Natural killer cell (primary cell): ENCODE measurements at regions not wholly inside any gene's neighbourhood (a gene's known extent, or its start where the extent isn't known, plus 50 kb on each side); places are given as distances from the start of the nearest gene placed in this dataset.

Experiments
- ATAC-seq, 3 donors: fragments of 150-1000 bp in 2 of 3; fragments of 200-7000 bp in 1 of 3; cut with Tn5 transposase; 1 replicate in 1 of 3; 2 replicates in 2 of 3; pipeline ENCODE4 v1.10.0; 2021; ENCODE audit warnings: mild to moderate bottlenecking in 2 of 3, moderate library complexity in 2 of 3
- DNase-seq, 2 donors: peaks; one replicate each; pipeline versions ENCODE4 v3.0.0 to v3.0.0-alpha.2; 2013 to 2021; ENCODE audit warnings: mixed read lengths in 1 of 2
- H3K27ac ChIP-seq: one replicate; pipeline ENCODE4 v1.5.1; 2013; ENCODE audit warnings: mild to moderate bottlenecking, low read length
- H3K27me3 ChIP-seq: one replicate; pipeline ENCODE4 v1.6.1; 2013; ENCODE audit warnings: low read length; ENCODE audit not compliant: control insufficient read depth, insufficient read depth
- H3K36me3 ChIP-seq: one replicate; pipeline ENCODE4 v1.6.1; 2013; ENCODE audit warnings: low read length; ENCODE audit not compliant: control insufficient read depth, insufficient read depth
- H3K4me1 ChIP-seq: one replicate; pipeline ENCODE4 v1.6.1; 2013; ENCODE audit warnings: low read length; ENCODE audit not compliant: control insufficient read depth, insufficient read depth
- H3K4me3 ChIP-seq: one replicate; pipeline ENCODE4 v1.5.1; 2013; ENCODE audit warnings: low read length
- H3K9me3 ChIP-seq: one replicate; pipeline ENCODE4 v1.6.1; 2013; ENCODE audit warnings: low read length; ENCODE audit not compliant: control insufficient read depth, insufficient read depth
- H3K27ac Mint-ChIP-seq, 2 donors: one replicate each; pipeline ENCODE4 v1.8.0; 2022; ENCODE audit warnings: mild to moderate bottlenecking in 2 of 2, mixed read lengths in 2 of 2, moderate library complexity in 1 of 2
- H3K27me3 Mint-ChIP-seq, 2 donors: one replicate each; pipeline ENCODE4 v1.8.0; 2022; ENCODE audit warnings: low read depth in 2 of 2, mixed read lengths in 2 of 2
- H3K36me3 Mint-ChIP-seq: one replicate; pipeline ENCODE4 v1.8.0; 2022; ENCODE audit warnings: mixed read lengths
- H3K4me1 Mint-ChIP-seq, 2 donors: one replicate each; pipeline ENCODE4 v1.8.0; 2022; ENCODE audit warnings: mixed read lengths in 2 of 2
- H3K4me3 Mint-ChIP-seq: one replicate; pipeline ENCODE4 v1.8.0; 2022; ENCODE audit warnings: mild to moderate bottlenecking, moderate library complexity, mixed read lengths
- H3K9me3 Mint-ChIP-seq, 2 donors: one replicate each; pipeline ENCODE4 v1.8.0; 2022; ENCODE audit warnings: mixed read lengths in 2 of 2
- WGBS: methylation state at CpG from one replicate; pipeline ENCODE4 v1.1.7; 2013; ENCODE audit warnings: missing lambda C conversion rate; ENCODE audit not compliant: insufficient coverage; 5-methylcytosine and 5-hydroxymethylcytosine counted together
- intact Hi-C: fragments of 100-400 bp; cut with micrococcal nuclease; formaldehyde crosslinking; loops from one replicate; pipeline ENCODE4 v1.14.2; 2022
- TF ChIP-seq, protein P1 (sequence below): fragments of 200-600 bp; IDR thresholded peaks from one replicate; pipeline ENCODE4 v1.8.0; 2022; ENCODE audit warnings: antibody characterized with exemption

DNA sequence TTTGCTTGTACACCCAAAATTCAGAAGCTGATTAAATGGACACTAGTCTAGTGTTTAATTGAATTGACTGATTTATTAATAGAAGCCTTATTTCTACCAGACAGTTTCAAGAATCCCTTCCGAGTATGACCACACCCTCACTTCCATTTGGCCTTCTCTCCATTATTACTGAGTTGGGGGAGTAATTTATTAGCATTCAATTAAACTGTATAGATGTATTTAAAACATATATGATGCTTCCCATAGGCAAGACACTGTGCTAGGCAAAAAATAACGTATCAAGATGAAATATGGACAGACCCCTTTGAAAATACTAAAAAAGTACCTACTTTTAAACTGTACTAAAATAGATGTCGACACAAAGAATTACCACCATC lies 112.9 kb upstream of the PHACTR1 start:
- DNase-seq (no peak), ATAC-seq (no peak)
- Histone ChIP-seq H3K27ac (no peak overlapping the region), H3K9me3 (no peaks in the 10 kb centered on the region), H3K27me3 (no peaks in the 10 kb centered on the region), H3K4me1 (no peaks in the 10 kb centered on the region), H3K4me3 (no peak overlapping the region), H3K36me3 (no peaks in the 10 kb centered on the region)
- 93% methylated on average over 2 of the region's 3 CpGs for WGBS
- Mint-ChIP-seq H3K27me3 (peaks cover 8 to 32% of the 10 kb centered on the region in 2 donors), H3K4me1 (peaks cover 0 to 6% of the 10 kb centered on the region in 2 donors), H3K4me3 (no peak overlapping the region), H3K36me3 (no peaks in the 10 kb centered on the region), H3K9me3 (no peaks in the 10 kb centered on the region), H3K27ac (no peak overlapping the region)
- TF ChIP-seq, protein P1, sequence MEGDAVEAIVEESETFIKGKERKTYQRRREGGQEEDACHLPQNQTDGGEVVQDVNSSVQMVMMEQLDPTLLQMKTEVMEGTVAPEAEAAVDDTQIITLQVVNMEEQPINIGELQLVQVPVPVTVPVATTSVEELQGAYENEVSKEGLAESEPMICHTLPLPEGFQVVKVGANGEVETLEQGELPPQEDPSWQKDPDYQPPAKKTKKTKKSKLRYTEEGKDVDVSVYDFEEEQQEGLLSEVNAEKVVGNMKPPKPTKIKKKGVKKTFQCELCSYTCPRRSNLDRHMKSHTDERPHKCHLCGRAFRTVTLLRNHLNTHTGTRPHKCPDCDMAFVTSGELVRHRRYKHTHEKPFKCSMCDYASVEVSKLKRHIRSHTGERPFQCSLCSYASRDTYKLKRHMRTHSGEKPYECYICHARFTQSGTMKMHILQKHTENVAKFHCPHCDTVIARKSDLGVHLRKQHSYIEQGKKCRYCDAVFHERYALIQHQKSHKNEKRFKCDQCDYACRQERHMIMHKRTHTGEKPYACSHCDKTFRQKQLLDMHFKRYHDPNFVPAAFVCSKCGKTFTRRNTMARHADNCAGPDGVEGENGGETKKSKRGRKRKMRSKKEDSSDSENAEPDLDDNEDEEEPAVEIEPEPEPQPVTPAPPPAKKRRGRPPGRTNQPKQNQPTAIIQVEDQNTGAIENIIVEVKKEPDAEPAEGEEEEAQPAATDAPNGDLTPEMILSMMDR, result no peak
- intact Hi-C loops, result no loop called here

DNA sequence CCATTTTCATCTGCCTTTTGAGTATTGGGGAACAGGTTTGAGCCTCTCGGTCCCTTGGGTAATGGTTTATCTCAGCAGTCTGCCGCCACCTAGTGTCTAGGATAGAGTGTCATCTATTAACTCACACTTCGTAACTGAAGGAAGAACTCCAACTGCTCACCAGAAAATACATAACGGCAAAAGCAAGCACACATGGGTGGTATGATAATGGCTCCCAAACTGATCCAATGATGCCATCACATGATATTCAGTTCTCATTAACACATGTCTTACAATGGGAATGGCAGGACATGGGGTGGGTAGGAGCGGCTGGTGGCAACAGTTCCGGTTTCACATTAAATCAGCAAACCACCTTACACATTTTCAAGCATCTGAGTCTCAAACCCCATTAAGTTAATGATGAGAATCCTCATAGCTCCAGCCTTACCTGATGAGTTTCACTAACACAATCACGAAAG lies 110.7 kb upstream of the PHACTR1 start:
- no peaks in the 10 kb centered on the region for H3K36me3 ChIP-seq
- DNase-seq (peak in 1 of 2 donors; percentile 60), ATAC-seq (peak in 2 of 3 donors; percentile 65 to 70)
- H3K27me3 Mint-ChIP-seq, result peaks cover 5 to 25% of the 10 kb centered on the region in 2 donors
- no peak overlapping the region for H3K27ac ChIP-seq
- WGBS, result 48% methylated on average over 7 of the region's 7 CpGs
- TF ChIP-seq, protein P1, result peak; percentile 31
- intact Hi-C loops, result no loop called here
- H3K4me1 ChIP-seq, result no peaks in the 10 kb centered on the region
- peaks cover 0 to 6% of the 10 kb centered on the region in 2 donors for H3K4me1 Mint-ChIP-seq
- H3K27me3 ChIP-seq, result no peaks in the 10 kb centered on the region
- H3K9me3 Mint-ChIP-seq, result no peaks in the 10 kb centered on the region
- no peak overlapping the region for H3K27ac Mint-ChIP-seq
- no peak overlapping the region for H3K4me3 ChIP-seq
- no peaks in the 10 kb centered on the region for H3K9me3 ChIP-seq
- H3K4me3 Mint-ChIP-seq, result no peak overlapping the region
- H3K36me3 Mint-ChIP-seq, result no peaks in the 10 kb centered on the region

DNA sequence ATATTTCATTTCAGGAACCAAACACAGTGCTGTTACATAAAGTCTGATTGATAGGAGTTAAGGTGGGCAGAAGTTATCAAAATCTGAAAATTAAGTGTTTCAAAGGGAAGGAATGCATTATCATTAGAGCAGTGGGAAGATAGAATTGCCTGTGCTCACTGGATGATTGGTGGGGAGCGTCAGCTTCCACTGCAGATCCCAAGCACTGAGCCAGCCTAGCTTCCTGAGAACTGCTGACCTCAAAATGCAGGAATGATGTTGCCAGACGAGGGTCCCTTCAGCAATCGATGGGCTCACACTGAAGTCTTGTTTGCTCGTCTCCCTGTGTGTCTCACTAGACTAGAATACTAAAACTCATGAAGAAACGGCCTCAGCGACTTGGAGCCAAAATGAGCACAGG lies 110.0 kb upstream of the PHACTR1 start:
- intact Hi-C loops, result no loop called here
- 88% methylated on average over 6 of the region's 6 CpGs for WGBS

More for the DNA sequence above, 110.0 kb upstream of the PHACTR1 start:
- peaks cover 5 to 30% of the 10 kb centered on the region in 2 donors for H3K27me3 Mint-ChIP-seq
- Histone ChIP-seq H3K4me3 (no peak overlapping the region), H3K27ac (no peak overlapping the region), H3K27me3 (no peaks in the 10 kb centered on the region), H3K9me3 (no peaks in the 10 kb centered on the region), H3K36me3 (no peaks in the 10 kb centered on the region), H3K4me1 (no peaks in the 10 kb centered on the region)
- no peaks in the 10 kb centered on the region for H3K9me3 Mint-ChIP-seq
- no peak overlapping the region for H3K4me3 Mint-ChIP-seq
- TF ChIP-seq, protein P1, result no peak
- H3K4me1 Mint-ChIP-seq, result peaks cover 0 to 6% of the 10 kb centered on the region in 2 donors
- ATAC-seq (no peak), DNase-seq (no peak)
- H3K27ac Mint-ChIP-seq, result no peak overlapping the region
- no peaks in the 10 kb centered on the region for H3K36me3 Mint-ChIP-seq
